ENCODE measurements at regions not wholly inside any gene's neighbourhood (a gene's known extent, or its start where the extent isn't known, plus 50 kb on each side); places are given as distances from the start of the nearest gene placed in this dataset.
A peak's percentile ranks its signal among the peaks of the same experiment; 100 is the strongest.

DNA sequence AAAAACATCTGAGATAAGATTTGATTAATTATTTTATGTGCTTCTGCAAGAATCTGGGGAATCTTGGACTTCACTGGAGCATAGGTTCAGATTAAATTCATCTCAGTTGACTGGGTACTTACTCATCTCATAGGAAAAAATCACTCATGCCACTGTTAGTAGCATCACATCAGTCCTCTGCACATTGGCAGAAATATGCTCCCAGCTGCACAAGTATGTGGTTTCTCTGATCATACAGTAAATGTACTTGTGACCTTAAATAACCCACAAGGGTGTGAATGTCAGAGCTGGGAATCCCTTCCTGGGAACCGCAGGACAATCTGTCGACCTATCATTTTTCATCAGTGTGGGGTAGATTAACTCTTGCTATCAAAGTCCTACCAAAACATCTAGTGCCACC is 203.7 kb upstream of the SLC24A2 start:
- DNase-seq, result no peak

DNA sequence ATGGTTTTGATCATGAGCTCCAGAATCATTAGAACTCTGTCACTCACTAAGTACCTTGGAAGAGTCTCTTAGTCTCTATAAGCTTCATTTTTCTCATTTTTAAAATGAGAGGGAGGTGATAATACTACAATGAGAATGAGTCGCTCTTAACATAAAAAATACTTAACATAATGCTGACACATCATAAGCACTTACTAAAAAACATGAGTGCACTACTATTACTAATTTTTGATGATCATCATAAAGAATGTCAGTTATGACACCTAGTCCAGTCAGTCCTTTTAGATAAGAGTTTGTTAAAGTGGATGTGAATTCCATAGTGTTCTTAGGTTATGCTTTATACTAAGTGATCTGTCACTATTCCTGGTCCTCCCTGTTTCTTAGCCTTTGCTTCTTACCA is 200.4 kb upstream of the SLC24A2 start:
- no peak for DNase-seq

DNA sequence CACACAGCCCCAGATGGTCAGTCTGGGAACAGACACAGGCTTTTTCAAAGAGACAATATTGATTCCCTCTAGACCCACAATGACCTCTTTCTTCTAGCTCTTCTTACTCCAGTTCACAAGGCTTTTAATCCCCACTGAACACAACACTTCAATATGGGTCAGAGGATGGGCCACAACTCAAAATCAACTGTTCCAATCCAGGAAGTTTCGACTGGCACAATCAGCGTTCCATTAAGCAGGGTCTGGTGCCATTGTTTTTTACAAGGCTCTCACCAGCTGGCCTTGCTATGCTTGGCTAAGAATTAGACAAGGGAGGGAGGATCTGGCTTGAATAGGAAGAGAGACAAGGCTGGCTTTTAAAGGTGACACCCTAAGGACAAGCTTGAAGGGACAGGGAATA is 199.4 kb upstream of the SLC24A2 start:
- no peak for DNase-seq

DNA sequence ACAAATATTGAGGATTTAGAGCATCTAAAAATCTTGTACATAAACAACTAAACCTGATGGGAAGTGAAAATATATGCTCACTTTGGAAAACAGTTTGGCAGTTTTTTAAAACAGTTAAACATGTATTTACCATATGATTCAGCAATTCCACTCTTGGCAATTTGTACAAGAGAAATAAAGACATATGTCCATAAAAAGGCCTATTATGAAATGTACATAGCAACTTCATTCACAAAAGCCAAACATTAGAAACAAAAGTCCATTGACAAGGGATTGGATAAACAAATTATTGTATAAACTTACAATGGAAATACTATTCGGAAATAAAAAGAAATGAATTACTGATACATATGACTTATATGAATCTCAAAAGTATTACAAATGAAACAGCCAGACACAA is 196.2 kb upstream of the SLC24A2 start:
- no peak for DNase-seq

DNA sequence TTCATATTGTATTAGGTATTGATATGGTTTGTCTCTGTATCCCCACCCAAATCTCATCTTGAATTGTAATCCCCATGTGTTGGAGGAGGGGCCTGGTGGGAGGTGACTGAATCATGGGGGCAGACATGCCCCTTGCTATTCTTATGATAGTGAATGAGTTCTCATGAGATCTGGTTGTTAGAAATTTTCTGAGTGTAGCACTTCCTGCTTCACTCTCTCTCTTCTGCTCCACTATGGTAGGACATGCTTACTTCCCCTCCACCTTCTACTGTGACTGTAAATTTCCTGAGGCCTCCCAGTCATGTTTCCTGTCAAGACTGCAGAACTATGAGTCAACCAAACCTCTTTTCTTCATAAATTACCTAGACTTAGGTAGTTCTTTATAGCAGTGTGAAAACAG is 187.4 kb upstream of the SLC24A2 start:
- peak in 1 of 3 donors; percentile 15 for DNase-seq

DNA sequence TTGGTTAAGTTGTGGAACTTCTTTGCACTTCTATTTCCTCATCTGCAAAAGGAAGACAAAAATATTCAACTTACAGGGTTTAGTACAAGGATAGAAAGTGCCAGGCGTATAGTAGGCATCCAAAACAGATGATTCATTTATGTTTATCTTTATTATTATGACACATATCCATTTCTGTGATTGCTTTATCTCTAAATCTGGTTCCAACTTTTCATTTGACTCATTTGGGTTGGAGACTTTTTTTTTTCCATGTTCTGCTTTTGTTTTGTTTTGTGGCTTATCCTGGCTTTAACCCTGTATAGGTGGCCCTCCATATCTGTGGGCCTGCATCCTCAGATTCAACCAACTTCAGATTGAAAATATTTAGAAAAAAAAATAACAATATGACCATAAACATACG is 186.7 kb upstream of the SLC24A2 start:
- DNase-seq, result no peak

DNA sequence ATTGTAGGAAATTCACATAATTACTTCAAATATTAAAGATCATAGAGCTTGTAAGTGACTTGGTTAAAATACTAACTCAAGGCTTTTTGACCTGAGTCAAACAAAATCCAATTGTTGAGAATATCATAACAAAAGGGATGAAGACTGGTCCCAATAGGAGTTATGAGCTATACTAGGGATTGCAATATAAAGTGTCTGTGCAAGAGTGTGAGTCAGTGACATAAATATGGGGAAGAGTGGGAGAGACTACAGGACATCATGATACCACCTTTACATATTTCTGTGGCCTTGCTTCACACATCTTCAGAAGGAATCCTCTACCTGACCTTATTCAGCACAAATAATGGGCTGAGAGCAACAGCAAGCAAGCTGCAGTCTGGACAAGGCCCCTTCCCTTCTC is 180.9 kb upstream of the SLC24A2 start:
- DNase-seq, result peak in 1 of 3 donors; percentile 35

DNA sequence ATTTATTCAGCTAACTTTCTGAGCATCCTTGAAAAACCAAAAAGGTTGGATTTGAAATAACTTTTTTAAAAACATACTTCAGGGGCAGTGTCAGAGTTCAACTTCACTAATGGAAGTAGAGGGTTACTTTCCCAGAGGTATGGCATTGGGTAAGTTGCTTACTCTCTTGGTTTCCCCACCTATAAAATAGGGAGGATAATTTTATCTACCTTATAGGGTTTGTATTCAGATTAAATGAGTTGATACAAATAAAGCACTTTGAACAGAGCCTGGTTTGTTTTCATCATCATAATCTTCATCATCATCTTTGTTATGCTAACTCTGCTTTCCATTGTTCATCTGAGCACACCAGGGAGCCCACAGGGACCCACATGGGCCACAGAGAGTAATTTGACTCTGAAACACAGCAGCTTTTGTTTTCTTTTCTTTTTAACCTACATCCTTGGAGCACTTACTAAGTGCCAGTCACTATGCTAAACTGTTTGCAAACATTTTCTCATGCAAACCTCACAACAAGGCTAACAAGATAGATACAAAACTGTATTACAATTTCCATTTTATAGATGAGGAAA is 179.1 kb upstream of the SLC24A2 start:
- no peak for DNase-seq

DNA sequence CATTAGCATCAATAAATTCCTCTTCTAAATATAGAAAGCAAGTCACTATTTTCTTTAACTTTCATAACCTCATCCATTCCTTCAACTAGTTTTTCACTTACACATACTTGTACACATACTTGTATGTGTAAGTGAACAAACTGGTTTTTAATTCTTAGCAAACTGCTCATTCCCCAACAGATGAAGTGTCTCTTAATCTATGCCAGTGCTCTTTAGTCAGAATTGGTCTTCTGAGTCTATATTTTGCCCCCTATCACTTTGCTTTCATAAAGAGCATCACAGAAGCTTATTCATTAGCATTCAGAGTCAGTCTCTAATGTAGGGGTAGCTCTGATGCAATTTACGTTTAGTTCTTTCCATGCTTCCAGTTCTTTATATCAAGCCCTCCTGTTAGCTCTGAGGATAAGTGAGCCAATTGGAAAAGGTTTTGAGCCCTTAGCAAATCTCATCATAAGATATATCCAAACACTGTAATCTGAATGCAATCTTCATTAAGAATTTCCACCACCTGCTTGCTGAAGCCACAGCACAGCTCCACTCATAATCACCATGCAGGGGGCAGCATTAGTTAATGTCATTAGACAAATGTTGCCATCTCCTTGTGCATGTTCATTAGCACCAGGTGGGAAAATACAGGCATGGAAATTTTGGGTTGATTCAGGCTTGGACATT is 178.5 kb upstream of the SLC24A2 start:
- no peak for DNase-seq

DNA sequence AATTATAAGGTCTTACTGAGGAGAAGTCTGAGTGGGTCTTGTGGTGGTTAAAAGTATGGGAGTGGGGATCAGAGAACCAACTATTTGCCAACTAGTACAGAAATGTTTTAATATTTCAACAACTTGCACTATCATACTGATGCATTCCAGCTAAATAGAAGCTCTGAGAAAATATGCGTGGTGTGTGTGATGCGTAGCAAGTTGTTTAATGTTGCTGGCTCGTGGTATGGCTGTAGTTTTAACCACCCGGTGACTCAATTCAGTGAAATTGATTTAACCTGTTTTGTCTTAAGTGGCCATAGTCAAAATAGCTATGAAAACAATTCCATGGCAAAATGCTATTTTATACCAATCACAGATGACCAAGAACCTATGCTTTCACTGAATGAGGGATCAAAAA is 176.5 kb upstream of the SLC24A2 start:
- DNase-seq, result no peak

DNA sequence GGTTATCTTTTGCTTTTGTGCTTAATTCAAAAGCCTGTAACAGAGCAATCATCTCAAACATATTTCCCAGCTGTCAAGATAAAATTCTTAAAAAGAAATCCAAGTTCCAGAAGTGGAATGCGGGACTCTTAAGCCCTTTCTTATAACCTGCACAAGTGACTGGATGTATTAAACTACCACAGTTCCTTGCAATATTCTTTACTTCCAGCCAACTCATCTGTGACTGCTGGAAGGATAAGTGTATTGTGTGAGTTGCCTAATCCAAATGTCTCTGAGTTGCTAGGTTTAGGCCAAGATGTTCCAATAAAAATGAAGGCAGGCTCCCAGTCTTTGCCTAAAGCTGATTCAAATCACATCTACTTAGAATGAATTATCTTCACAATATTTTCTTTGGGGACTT is 159.2 kb upstream of the SLC24A2 start:
- no peak for DNase-seq

DNA sequence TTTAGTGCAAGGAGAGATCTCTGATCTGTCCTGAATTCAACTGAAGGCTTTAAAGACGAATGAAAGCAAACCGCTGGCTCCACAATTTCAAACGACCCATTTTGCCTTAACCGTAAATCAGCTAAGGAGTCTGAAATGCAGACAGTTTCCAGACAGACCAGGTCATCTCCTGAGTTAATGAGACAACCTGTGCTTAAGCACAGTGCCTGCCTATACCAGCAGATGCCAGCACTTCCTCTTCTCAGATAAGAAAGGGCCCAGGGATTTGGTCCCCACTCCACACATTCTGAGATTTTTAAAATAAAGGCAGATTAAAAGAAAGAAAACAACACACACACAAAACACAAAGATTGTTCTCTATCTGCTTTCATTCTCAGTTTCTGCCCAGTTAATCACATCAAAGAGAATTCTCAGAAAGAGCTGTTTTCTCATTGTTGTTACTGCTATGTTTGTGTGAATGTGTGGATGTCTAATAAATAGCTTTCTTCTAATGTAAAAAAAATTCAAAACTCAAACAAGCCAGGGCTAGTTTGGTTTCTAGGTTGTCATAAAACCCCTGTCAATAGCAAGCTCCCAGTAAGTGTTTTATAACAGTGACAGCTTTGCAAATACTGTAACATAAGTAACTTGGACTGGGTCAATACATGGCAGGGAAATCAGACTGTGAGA is 157.7 kb upstream of the SLC24A2 start:
- peak in 1 of 3 donors; percentile 17 for DNase-seq

DNA sequence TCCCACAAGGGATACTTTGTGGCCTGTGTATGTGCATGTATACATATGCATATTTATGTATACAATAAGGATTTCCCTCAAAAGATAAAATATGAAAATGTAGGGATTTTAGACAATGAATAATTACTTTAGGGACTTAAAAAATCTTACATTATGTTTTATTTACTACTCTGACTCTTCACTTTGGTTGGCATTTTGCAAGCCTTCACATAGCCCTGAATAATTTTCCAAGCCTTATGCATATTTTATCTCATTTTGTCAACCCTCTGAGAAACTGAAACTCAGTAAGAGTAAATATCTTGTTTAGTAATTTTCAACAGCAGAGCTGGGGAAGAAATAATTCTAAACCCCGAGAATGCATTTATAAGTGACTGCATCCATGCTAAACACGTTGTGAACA is 153.0 kb upstream of the SLC24A2 start:
- no peak for DNase-seq

DNA sequence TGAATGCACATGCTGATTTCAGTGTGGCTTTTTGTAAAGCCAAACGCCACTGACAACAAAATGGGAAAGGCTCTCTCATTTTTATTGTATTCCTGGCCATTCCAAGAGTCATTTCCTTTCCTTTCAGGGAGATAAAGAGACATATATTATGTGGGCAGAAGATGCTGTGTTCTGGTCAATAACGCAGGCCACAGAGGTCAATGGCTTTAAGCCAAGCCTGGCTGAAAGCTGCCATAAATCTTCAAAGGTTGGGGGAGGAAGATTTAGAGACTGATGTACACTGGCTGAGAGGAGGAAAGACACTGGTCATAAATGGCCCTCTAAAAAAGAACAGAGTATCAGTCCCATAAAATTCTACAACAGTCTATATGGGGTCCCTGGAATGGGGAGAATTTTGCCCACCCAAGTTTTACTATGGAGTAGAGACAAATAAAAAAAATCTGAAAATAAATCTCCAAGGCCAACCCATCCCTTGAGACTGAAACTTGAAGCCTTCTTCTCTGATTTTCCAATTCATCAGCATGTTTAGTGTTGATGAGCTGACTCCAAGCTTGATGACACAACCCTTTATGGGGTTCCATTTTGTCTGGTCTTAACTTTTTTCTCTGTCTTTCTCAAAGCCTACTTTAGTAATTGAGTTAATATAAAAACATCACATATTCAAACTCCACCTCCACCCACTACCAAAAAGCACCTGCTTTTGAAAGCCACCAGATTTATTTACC is 152.1 kb upstream of the SLC24A2 start:
- DNase-seq, result no peak

DNA sequence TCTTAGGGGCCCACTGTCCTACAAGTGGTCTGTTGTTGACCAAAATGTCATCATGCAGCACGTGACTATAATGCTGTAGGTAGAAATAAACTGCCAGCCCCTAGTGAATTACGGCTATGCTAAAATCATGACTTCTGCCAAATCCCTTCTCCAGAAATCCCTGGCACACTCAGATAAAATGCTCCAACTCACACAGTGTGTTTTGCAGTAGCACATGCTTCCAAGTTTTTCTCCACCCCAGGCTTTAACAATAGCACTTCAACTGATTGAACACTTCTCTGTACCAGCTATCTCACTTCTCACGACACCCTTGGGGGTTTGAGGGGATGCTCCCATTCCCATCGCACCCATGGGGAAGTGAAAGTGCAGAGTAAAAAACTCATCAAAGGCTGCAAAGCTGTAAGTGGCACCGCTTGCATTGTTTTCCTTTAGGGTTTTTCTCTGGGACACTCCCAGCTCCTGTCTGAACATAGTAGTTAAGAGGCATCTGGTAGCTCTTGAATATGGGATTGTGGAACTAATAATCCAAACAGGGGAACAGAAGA is 151.0 kb upstream of the SLC24A2 start:
- peak in 2 of 3 donors; percentile 17 to 28 for DNase-seq

DNA sequence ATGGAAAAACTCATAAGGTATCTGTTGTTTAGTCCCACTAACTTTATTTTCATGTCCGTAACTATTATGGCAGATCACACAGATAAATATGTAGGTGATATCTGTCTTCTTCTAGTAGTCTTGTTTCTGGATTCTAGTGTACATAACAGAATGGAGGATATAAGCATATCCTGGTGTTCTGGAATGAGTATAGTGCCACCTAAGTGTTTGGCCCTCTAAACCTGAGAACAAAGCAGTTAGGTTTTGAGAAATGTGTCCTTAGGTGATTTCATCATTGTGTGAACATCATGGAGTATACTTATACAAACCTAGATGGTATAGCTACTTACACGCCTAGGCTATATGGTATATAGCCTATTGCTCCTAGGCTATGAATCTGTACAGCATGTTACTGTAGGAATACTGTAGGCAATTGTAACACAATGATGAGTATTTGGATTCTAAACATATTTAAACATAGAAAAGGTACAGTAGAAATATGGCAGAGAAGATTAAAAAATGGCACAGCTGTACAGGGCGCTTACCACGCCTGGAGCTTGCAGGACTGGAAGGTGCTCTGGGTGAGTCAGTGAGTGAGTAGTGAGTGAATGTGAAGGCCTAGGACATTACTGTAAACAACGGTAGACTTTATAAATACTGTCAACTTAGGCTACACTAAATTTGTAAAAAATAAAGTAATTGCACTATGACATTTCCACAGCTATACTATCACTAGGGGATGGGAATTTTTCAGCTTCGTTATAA is 150.3 kb upstream of the SLC24A2 start:
- DNase-seq, result no peak

DNA sequence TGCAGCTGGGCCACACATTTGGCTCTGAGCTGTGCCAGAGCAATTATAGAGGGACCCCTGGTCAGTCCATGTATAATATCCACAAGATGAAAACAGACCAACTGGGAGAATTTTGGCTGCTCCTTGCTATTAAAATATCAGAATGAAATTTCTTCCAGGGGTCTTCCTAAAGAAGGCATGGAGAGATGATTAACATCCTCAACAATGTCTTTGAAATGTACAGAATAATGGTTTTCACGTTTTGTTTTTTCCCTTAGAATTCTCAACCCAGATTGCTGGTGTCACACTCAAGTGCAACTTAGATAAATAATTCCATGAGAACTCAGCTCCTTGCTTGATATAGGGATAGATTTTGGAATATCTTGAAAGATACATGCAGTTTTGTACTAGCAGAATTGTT is 148.3 kb upstream of the SLC24A2 start:
- no peak for DNase-seq

DNA sequence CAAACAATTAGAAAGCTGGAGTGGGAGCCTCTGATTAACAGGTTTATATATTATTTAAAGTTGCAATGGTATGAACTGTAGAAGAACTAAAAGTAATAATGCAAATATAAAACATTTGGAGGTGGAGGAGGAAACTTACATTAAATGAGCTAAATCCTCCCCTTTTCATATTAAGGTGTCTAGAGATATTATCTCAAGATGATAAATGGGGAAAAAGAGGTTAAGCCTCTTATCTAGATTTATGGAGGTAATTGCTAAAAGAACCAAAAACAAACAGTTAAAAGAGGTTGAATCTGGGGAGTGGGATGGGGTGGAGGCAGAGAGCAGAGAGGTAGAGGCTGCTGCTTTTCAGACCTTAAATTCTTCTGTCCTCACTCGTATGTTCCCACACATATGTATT is 147.8 kb upstream of the SLC24A2 start:
- DNase-seq, result no peak

DNA sequence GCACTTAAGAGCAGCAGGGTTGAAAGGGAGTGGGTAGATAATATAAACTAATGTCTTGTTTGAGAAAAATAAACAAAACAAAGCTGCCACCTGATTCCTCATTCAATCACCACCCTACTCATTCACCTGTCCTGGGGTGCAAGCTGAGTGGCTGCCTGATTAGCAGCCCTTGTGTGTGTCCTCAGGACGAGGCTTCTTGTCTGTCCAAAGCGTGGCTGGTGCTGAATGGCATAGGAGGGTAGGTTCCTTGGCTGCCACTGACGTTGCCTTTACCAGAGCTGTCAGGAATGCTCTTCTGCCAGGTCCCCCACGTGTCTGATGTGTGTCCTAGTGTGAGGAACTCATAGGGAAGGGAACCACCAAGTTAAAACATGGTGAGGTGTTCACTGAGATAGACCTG is 146.6 kb upstream of the SLC24A2 start:
- no peak for DNase-seq

DNA sequence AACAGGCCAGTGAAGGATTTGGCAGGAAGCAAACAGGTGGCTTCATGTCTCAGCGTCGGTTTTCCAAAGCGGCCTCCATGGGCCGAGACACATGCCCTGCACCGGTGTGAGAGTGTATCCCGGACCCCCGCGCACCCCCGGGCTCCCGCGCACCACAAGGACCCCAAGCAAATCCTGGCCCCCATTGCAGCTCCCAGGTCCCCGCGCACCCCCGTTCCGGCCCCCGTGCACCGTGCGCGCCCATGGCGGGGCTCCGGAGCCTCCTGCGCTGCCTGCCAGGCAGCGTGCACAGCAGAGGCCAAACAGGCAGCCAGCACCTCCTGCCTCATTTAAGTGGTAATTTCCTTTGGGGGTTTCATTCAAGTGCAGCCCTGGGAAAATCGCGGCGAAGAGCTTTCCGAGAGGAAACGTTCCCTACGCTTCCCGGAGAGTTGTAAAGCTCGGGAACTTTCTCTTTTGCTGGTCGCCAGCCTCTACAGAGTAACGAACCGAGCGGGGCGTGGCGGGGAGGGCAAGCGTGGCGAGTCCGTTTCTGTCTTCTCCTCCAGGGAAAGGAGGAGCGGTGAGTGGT is 145.5 kb upstream of the SLC24A2 start:
- peak; percentile 18 to 50 (median 27) for DNase-seq

DNA sequence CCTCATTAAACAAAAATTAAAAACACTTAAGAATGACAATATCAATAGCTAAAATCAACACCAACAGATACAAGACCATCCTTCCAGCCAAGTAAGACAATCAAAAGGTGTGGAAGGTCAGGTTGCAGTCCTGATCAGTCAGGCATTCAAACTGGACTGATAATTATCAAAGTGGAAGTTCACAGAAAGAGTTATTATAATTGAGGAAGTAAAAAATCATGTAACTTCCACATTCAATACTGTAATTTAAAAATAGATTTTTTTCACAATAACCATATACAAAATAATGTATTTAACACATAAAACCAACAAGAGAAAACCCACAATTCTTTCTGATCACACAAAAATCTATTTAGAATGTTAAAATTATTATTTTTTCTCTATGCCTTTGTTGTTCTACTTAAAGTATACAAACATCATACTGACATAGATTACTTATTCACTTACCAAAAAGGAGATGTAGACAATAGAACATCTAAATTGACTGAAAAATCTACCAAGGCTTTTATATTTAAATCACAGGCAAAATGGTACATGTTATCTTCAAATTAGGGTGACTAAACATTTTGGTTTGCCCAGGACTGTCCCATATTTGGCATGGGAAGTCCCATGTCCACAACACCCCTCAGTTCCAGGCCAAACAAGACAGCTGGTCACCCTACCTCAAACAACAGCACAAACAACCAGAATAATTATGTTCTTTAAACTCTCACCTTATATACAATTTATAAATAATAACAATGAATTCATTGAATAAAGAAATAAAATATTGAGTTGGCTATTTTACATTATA is 142.5 kb upstream of the SLC24A2 start:
- peak; percentile 38 to 54 (median 46) for DNase-seq

DNA sequence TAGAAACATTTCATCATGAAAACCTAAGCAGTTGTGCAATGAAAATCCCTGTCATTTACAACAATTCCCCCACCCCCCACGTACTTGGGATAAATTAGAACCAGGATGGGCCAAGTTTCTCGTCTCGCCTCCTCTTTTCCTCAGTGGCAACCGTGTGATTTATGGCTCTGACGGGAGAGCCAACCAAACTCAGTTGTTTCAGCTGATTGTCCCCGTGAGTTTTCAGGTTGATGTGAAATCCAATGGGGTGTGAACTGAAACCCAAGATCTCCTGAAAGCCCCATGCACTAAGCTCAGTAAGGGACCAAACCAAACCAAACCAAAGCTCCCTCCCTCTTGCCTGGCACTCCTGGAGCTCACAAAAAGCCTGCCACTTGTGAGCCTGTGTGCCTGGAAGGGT is 138.7 kb upstream of the SLC24A2 start:
- no peak for DNase-seq

Data from suppressor macrophage treated with lipopolysaccharide for 1 hour (primary cell).